ENCODE measurements at regions not wholly inside any gene's neighbourhood (a gene's known extent, or its start where the extent isn't known, plus 50 kb on each side); places are given as distances from the start of the nearest gene placed in this dataset.
"Not testable (repeated sequence)": the region's sequence is repeated elsewhere in the genome, so short reads cannot be mapped to it uniquely, and the experiment has no call there.

- not testable (repeated sequence) for H3K27me3 ChIP-seq (ENCODE audit: control insufficient read depth in 1 of 2, insufficient read depth in 2 of 2, low read length in 2 of 2); H3K36me3 ChIP-seq (ENCODE audit: control insufficient read depth in 2 of 2, insufficient read depth in 2 of 2, low read length in 1 of 2); H3K4me1 ChIP-seq (ENCODE audit: control insufficient read depth in 2 of 2, insufficient read depth in 2 of 2, low read length in 1 of 2); H3K4me3 ChIP-seq (ENCODE audit: low read depth in 1 of 2, low read length in 2 of 2); H3K9me3 ChIP-seq (ENCODE audit: control insufficient read depth in 2 of 2, insufficient read depth in 1 of 2, low read depth in 1 of 2, low read length in 1 of 2); H3K27ac ChIP-seq (ENCODE audit: low read depth in 2 of 2, low read length in 1 of 2)
- 82 to 88% methylated on average over 3 of the region's 4 CpGs for WGBS, 2 donors
Measured at GRCh38 chr2:111529022-111529421, 355.0 kb downstream of the ANAPC1 start.

- H3K27me3 ChIP-seq (ENCODE audit: control insufficient read depth in 1 of 2, insufficient read depth in 2 of 2, low read length in 2 of 2); H3K9me3 ChIP-seq (ENCODE audit: control insufficient read depth in 2 of 2, insufficient read depth in 1 of 2, low read depth in 1 of 2, low read length in 1 of 2); H3K4me3 ChIP-seq (ENCODE audit: low read depth in 1 of 2, low read length in 2 of 2); H3K27ac ChIP-seq (ENCODE audit: low read depth in 2 of 2, low read length in 1 of 2); H3K36me3 ChIP-seq (ENCODE audit: control insufficient read depth in 2 of 2, insufficient read depth in 2 of 2, low read length in 1 of 2); H3K4me1 ChIP-seq (ENCODE audit: control insufficient read depth in 2 of 2, insufficient read depth in 2 of 2, low read length in 1 of 2): not testable (repeated sequence)
- WGBS, 2 donors: 65 to 79% methylated on average over 3 to 5 of the region's 5 CpGs
Measured at GRCh38 chr2:111530239-111530965, 353.6 kb downstream of the ANAPC1 start.

- peak overlapping the region in 1 of 2 donors; percentile 49 for H3K27ac ChIP-seq (ENCODE audit: low read depth in 2 of 2, low read length in 1 of 2)
- not testable (repeated sequence) for H3K27me3 ChIP-seq (ENCODE audit: control insufficient read depth in 1 of 2, insufficient read depth in 2 of 2, low read length in 2 of 2); H3K36me3 ChIP-seq (ENCODE audit: control insufficient read depth in 2 of 2, insufficient read depth in 2 of 2, low read length in 1 of 2); H3K4me3 ChIP-seq (ENCODE audit: low read depth in 1 of 2, low read length in 2 of 2); H3K4me1 ChIP-seq (ENCODE audit: control insufficient read depth in 2 of 2, insufficient read depth in 2 of 2, low read length in 1 of 2); H3K9me3 ChIP-seq (ENCODE audit: control insufficient read depth in 2 of 2, insufficient read depth in 1 of 2, low read depth in 1 of 2, low read length in 1 of 2)
- WGBS, 2 donors: 50 to 62% methylated on average over 4 to 7 of the region's 14 CpGs
Measured at GRCh38 chr2:111532682-111533556, 351.1 kb downstream of the ANAPC1 start.

- H3K27me3 ChIP-seq (ENCODE audit: control insufficient read depth in 1 of 2, insufficient read depth in 2 of 2, low read length in 2 of 2); H3K4me1 ChIP-seq (ENCODE audit: control insufficient read depth in 2 of 2, insufficient read depth in 2 of 2, low read length in 1 of 2); H3K4me3 ChIP-seq (ENCODE audit: low read depth in 1 of 2, low read length in 2 of 2); H3K9me3 ChIP-seq (ENCODE audit: control insufficient read depth in 2 of 2, insufficient read depth in 1 of 2, low read depth in 1 of 2, low read length in 1 of 2); H3K36me3 ChIP-seq (ENCODE audit: control insufficient read depth in 2 of 2, insufficient read depth in 2 of 2, low read length in 1 of 2): not testable (repeated sequence)
- WGBS, 2 donors: 56 to 64% methylated on average over 6 of the region's 8 CpGs
- H3K27ac ChIP-seq (ENCODE audit: low read depth in 2 of 2, low read length in 1 of 2): peak overlapping the region; percentile 31 to 73
Measured at GRCh38 chr2:111533557-111534247, 350.3 kb downstream of the ANAPC1 start.

- Histone ChIP-seq H3K27me3 (ENCODE audit: control insufficient read depth in 1 of 2, insufficient read depth in 2 of 2, low read length in 2 of 2) (no peaks in the 10 kb centered on the region), H3K27ac (ENCODE audit: low read depth in 2 of 2, low read length in 1 of 2) (peak overlapping the region in 1 of 2 donors; percentile 42)
- WGBS, 2 donors: 41 to 50% methylated on average over 4 of the region's 4 CpGs
Measured at GRCh38 chr2:111534910-111535352, 349.1 kb downstream of the ANAPC1 start.

GRCh38 chr2:111535404-111535803 lies 348.6 kb downstream of the ANAPC1 start:
- no peaks in the 10 kb centered on the region for H3K27me3 ChIP-seq (ENCODE audit: control insufficient read depth in 1 of 2, insufficient read depth in 2 of 2, low read length in 2 of 2)
- H3K4me3 ChIP-seq (ENCODE audit: low read depth in 1 of 2, low read length in 2 of 2): no peak overlapping the region
- WGBS, 2 donors: 35 to 40% methylated on average over 1 of the region's 1 CpG
- peaks cover 2% of the 10 kb centered on the region in 2 donors for H3K4me1 ChIP-seq (ENCODE audit: control insufficient read depth in 2 of 2, insufficient read depth in 2 of 2, low read length in 1 of 2)
- H3K9me3 ChIP-seq (ENCODE audit: control insufficient read depth in 2 of 2, insufficient read depth in 1 of 2, low read depth in 1 of 2, low read length in 1 of 2): no peaks in the 10 kb centered on the region
- H3K36me3 ChIP-seq (ENCODE audit: control insufficient read depth in 2 of 2, insufficient read depth in 2 of 2, low read length in 1 of 2): no peaks in the 10 kb centered on the region
- H3K27ac ChIP-seq (ENCODE audit: low read depth in 2 of 2, low read length in 1 of 2): no peak overlapping the region

More at GRCh38 chr2:111534910-111535352, 349.1 kb downstream of the ANAPC1 start:
- H3K9me3 ChIP-seq (ENCODE audit: control insufficient read depth in 2 of 2, insufficient read depth in 1 of 2, low read depth in 1 of 2, low read length in 1 of 2): no peaks in the 10 kb centered on the region
- peaks cover 2% of the 10 kb centered on the region in 2 donors for H3K4me1 ChIP-seq (ENCODE audit: control insufficient read depth in 2 of 2, insufficient read depth in 2 of 2, low read length in 1 of 2)
- H3K4me3 ChIP-seq (ENCODE audit: low read depth in 1 of 2, low read length in 2 of 2): no peak overlapping the region
- H3K36me3 ChIP-seq (ENCODE audit: control insufficient read depth in 2 of 2, insufficient read depth in 2 of 2, low read length in 1 of 2): no peaks in the 10 kb centered on the region

- peaks cover 2% of the 10 kb centered on the region in 2 donors for H3K4me1 ChIP-seq (ENCODE audit: control insufficient read depth in 2 of 2, insufficient read depth in 2 of 2, low read length in 1 of 2)
- no peak overlapping the region for H3K4me3 ChIP-seq (ENCODE audit: low read depth in 1 of 2, low read length in 2 of 2)
- H3K36me3 ChIP-seq (ENCODE audit: control insufficient read depth in 2 of 2, insufficient read depth in 2 of 2, low read length in 1 of 2): no peaks in the 10 kb centered on the region
- no peaks in the 10 kb centered on the region for H3K27me3 ChIP-seq (ENCODE audit: control insufficient read depth in 1 of 2, insufficient read depth in 2 of 2, low read length in 2 of 2)
- 92 to 93% methylated on average over 15 of the region's 15 CpGs for WGBS, 2 donors
- no peaks in the 10 kb centered on the region for H3K9me3 ChIP-seq (ENCODE audit: control insufficient read depth in 2 of 2, insufficient read depth in 1 of 2, low read depth in 1 of 2, low read length in 1 of 2)
- no peak overlapping the region for H3K27ac ChIP-seq (ENCODE audit: low read depth in 2 of 2, low read length in 1 of 2)
Measured at GRCh38 chr2:111537078-111537655, 346.8 kb downstream of the ANAPC1 start.

- H3K36me3 ChIP-seq (ENCODE audit: control insufficient read depth in 2 of 2, insufficient read depth in 2 of 2, low read length in 1 of 2); H3K27me3 ChIP-seq (ENCODE audit: control insufficient read depth in 1 of 2, insufficient read depth in 2 of 2, low read length in 2 of 2); H3K4me1 ChIP-seq (ENCODE audit: control insufficient read depth in 2 of 2, insufficient read depth in 2 of 2, low read length in 1 of 2); H3K27ac ChIP-seq (ENCODE audit: low read depth in 2 of 2, low read length in 1 of 2); H3K9me3 ChIP-seq (ENCODE audit: control insufficient read depth in 2 of 2, insufficient read depth in 1 of 2, low read depth in 1 of 2, low read length in 1 of 2); H3K4me3 ChIP-seq (ENCODE audit: low read depth in 1 of 2, low read length in 2 of 2): not testable (repeated sequence)
- 92 to 100% methylated on average over 3 to 6 of the region's 9 CpGs for WGBS, 2 donors
Measured at GRCh38 chr2:111539991-111540390, 344.0 kb downstream of the ANAPC1 start.

- not testable (repeated sequence) for H3K4me1 ChIP-seq (ENCODE audit: control insufficient read depth in 2 of 2, insufficient read depth in 2 of 2, low read length in 1 of 2); H3K27ac ChIP-seq (ENCODE audit: low read depth in 2 of 2, low read length in 1 of 2); H3K36me3 ChIP-seq (ENCODE audit: control insufficient read depth in 2 of 2, insufficient read depth in 2 of 2, low read length in 1 of 2); H3K9me3 ChIP-seq (ENCODE audit: control insufficient read depth in 2 of 2, insufficient read depth in 1 of 2, low read depth in 1 of 2, low read length in 1 of 2); H3K4me3 ChIP-seq (ENCODE audit: low read depth in 1 of 2, low read length in 2 of 2); H3K27me3 ChIP-seq (ENCODE audit: control insufficient read depth in 1 of 2, insufficient read depth in 2 of 2, low read length in 2 of 2)
- 5 to 12% methylated on average over 1 of the region's 2 CpGs for WGBS, 2 donors
Measured at GRCh38 chr2:111542120-111542774, 341.7 kb downstream of the ANAPC1 start.

All from esophagus (tissue), 2 donors.